H9 (cell line): ENCODE measurements at regions not wholly inside any gene's neighbourhood (a gene's known extent, or its start where the extent isn't known, plus 50 kb on each side); places are given as distances from the start of the nearest gene placed in this dataset.

ENCODE experiments used
- DNase-seq: peaks from one replicate; pipeline ENCODE4 v3.0.0-alpha.2; 2017
- H2AFZ ChIP-seq: one replicate; pipeline ENCODE4 v1.6.1; 2013; ENCODE audit warnings: mild to moderate bottlenecking, low read length, control low read depth, moderate library complexity
- H2AK5ac ChIP-seq: 2 replicates; pipeline ENCODE4 v1.6.1; 2013; ENCODE audit warnings: low read length, control low read depth, mixed read lengths; ENCODE audit not compliant: insufficient read length
- H2BK120ac ChIP-seq: one replicate; pipeline ENCODE4 v1.6.1; 2013; ENCODE audit warnings: low read depth, mild to moderate bottlenecking, low read length, control low read depth, inconsistent platforms; ENCODE audit not compliant: poor library complexity, severe bottlenecking
- H2BK12ac ChIP-seq: 2 replicates; pipeline ENCODE4 v1.6.1; 2013; ENCODE audit warnings: low read length, control low read depth, mixed read lengths, low read depth; ENCODE audit not compliant: insufficient read length
- H2BK15ac ChIP-seq: 2 replicates; pipeline ENCODE4 v1.6.1; 2013; ENCODE audit warnings: low read depth, low read length, control low read depth
- H2BK20ac ChIP-seq: one replicate; pipeline ENCODE4 v1.6.1; 2013; ENCODE audit warnings: low read depth, mild to moderate bottlenecking, low read length, control low read depth, inconsistent platforms; ENCODE audit not compliant: poor library complexity, severe bottlenecking
- H2BK5ac ChIP-seq: 2 replicates; pipeline ENCODE4 v1.6.1; 2013; ENCODE audit warnings: low read length, control low read depth, mixed read lengths; ENCODE audit not compliant: insufficient read length
- H3K14ac ChIP-seq: 2 replicates; pipeline ENCODE4 v1.6.1; 2013; ENCODE audit warnings: low read length, control low read depth; ENCODE audit not compliant: insufficient read depth
- H3K18ac ChIP-seq: 2 replicates; pipeline ENCODE4 v1.6.1; 2013; ENCODE audit warnings: low read depth, mild to moderate bottlenecking, mixed read lengths, low read length, control low read depth; ENCODE audit not compliant: insufficient read length
- H3K23ac ChIP-seq: 2 replicates; pipeline ENCODE4 v1.6.1; 2013; ENCODE audit warnings: low read length, control low read depth, mixed read lengths, low read depth; ENCODE audit not compliant: insufficient read length
- H3K23me2 ChIP-seq: 2 replicates; pipeline ENCODE4 v1.6.1; 2013; ENCODE audit warnings: low read depth, mild to moderate bottlenecking, mixed read lengths, low read length, control low read depth; ENCODE audit not compliant: insufficient read length, poor library complexity, severe bottlenecking
- H3K27ac ChIP-seq: 2 replicates; pipeline ENCODE4 v1.5.1; 2013; ENCODE audit warnings: low read length, control low read depth, mixed read lengths, low read depth; ENCODE audit not compliant: insufficient read length
- H3K27me3 ChIP-seq: 2 replicates; pipeline ENCODE4 v1.6.1; 2013; ENCODE audit warnings: low read length, control low read depth, inconsistent platforms; ENCODE audit not compliant: insufficient read depth
- H3K4ac ChIP-seq: 2 replicates; pipeline ENCODE4 v1.6.1; 2013; ENCODE audit warnings: low read depth, mild to moderate bottlenecking, control low read depth, inconsistent platforms, low read length, moderate library complexity
- H3K4me1 ChIP-seq: 2 replicates; pipeline ENCODE4 v1.6.1; 2013; ENCODE audit warnings: low read length, control low read depth, inconsistent platforms; ENCODE audit not compliant: insufficient read depth
- H3K4me2 ChIP-seq: 2 replicates; pipeline ENCODE4 v1.6.1; 2013; ENCODE audit warnings: low read length, control low read depth, mixed read lengths; ENCODE audit not compliant: insufficient read length, insufficient read depth
- H3K56ac ChIP-seq: 2 replicates; pipeline ENCODE4 v1.6.1; 2013; ENCODE audit warnings: low read depth, mild to moderate bottlenecking, mixed read lengths, low read length, control low read depth; ENCODE audit not compliant: insufficient read length
- H3K79me1 ChIP-seq: 2 replicates; pipeline ENCODE4 v1.6.1; 2013; ENCODE audit warnings: low read depth, mild to moderate bottlenecking, moderate library complexity, low read length, control low read depth, inconsistent platforms; ENCODE audit not compliant: insufficient read depth, poor library complexity, severe bottlenecking
- H3K79me2 ChIP-seq: 2 replicates; pipeline ENCODE4 v1.6.1; 2013; ENCODE audit warnings: low read length, control low read depth, inconsistent platforms; ENCODE audit not compliant: insufficient read depth
- H3K9ac ChIP-seq: 2 replicates; pipeline ENCODE4 v1.6.1; 2013; ENCODE audit warnings: low read length, control low read depth, mixed read lengths; ENCODE audit not compliant: insufficient read length; ENCODE audit errors: extremely low read depth
- H3K9me3 ChIP-seq: one replicate; pipeline ENCODE4 v1.6.1; 2013; ENCODE audit warnings: low read depth, low read length, inconsistent platforms; ENCODE audit not compliant: control insufficient read depth
- H3T11ph ChIP-seq: one replicate; pipeline ENCODE4 v1.6.1; 2013; ENCODE audit warnings: mild to moderate bottlenecking, low read length, control low read depth, inconsistent platforms
- H4K20me1 ChIP-seq: one replicate; pipeline ENCODE4 v1.6.1; 2013; ENCODE audit not compliant: control insufficient read depth, insufficient read length, insufficient read depth
- H4K5ac ChIP-seq: 2 replicates; pipeline ENCODE4 v1.6.1; 2013; ENCODE audit warnings: low read depth, mild to moderate bottlenecking, mixed read lengths, low read length, control low read depth; ENCODE audit not compliant: insufficient read length
- H4K8ac ChIP-seq: replicated peaks from 2 replicates; pipeline ENCODE4 v1.6.1; 2013; ENCODE audit warnings: low read length, control low read depth, mixed read lengths, low read depth; ENCODE audit not compliant: insufficient read length
- H4K91ac ChIP-seq: 2 replicates; pipeline ENCODE4 v1.6.1; 2013; ENCODE audit warnings: low read depth, mild to moderate bottlenecking, moderate library complexity, mixed read lengths, low read length, control low read depth; ENCODE audit not compliant: insufficient read length
- H3K27ac Mint-ChIP-seq, 3 experiments: 2 replicates in 2 of 3; 3 replicates in 1 of 3; pipeline ENCODE4 v1.8.0; 2020 to 2021; ENCODE audit warnings: mixed read lengths in 3 of 3, mild to moderate bottlenecking in 1 of 3, moderate library complexity in 1 of 3
- H3K27me3 Mint-ChIP-seq: 2 replicates; pipeline ENCODE4 v1.8.0; 2021; ENCODE audit warnings: low read depth, mild to moderate bottlenecking, moderate library complexity, mixed read lengths
- H3K36me3 Mint-ChIP-seq, 3 experiments: 2 replicates in 2 of 3; 3 replicates in 1 of 3; pipeline ENCODE4 v1.8.0; 2020 to 2021; ENCODE audit warnings: low read depth in 3 of 3, mixed read lengths in 3 of 3; ENCODE audit not compliant: insufficient read depth in 1 of 3
- H3K4me1 Mint-ChIP-seq, 2 experiments: 2 replicates each; pipeline ENCODE4 v1.8.0; 2020; ENCODE audit warnings: mixed read lengths in 2 of 2
- H3K4me3 Mint-ChIP-seq, 2 experiments: 2 replicates in 1 of 2; 3 replicates in 1 of 2; pipeline ENCODE4 v1.8.0; 2020 to 2021; ENCODE audit warnings: mild to moderate bottlenecking in 2 of 2, mixed read lengths in 2 of 2, moderate library complexity in 1 of 2
- H3K9me3 Mint-ChIP-seq, 2 experiments: 2 replicates in 1 of 2; 3 replicates in 1 of 2; pipeline ENCODE4 v1.8.0; 2020; ENCODE audit warnings: mild to moderate bottlenecking in 2 of 2, mixed read lengths in 2 of 2, moderate library complexity in 1 of 2
- WGBS: extraction: QIAGEN DNeasy Blood & Tissue Kit; methylation state at CpG from one replicate; pipeline ENCODE4 v1.1.7; 2013; ENCODE audit warnings: missing lambda C conversion rate, low lambda C conversion rate, mixed read lengths; ENCODE audit not compliant: insufficient read length; ENCODE audit errors: extremely low coverage; 5-methylcytosine and 5-hydroxymethylcytosine counted together
- TF ChIP-seq, protein P1 (sequence below): fragments of 200-600 bp; sonication (generic); conservative IDR thresholded peaks from 3 replicates; pipeline ENCODE4 v1.8.0; 2021; ENCODE audit warnings: antibody characterized with exemption, mild to moderate bottlenecking

DNA sequence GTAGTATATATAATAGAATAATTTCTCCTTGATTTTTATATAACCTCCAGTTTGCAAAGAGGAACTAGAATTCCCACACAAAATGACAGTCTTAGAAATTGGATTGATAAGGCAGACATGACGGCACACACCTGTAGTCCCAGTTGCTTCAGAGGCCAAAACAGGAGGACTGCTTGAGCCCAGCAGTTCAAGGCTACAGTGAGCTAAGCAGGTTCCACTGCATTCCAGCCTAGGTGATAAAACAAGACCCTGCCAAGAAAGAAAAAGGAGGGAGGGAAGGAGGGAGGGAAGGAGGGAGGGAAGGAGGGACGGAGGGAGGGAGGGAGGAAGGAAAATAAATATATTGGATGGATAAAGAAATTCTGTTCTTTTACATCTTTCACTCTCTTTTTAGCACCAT, 77.6 kb upstream of the SASH1 start:
- no peak overlapping the region for H2BK12ac ChIP-seq
- no peak overlapping the region for H3K23ac ChIP-seq
- DNase-seq = no peak
- no peak overlapping the region for H4K8ac ChIP-seq
- peaks cover 35 to 38% of the 10 kb centered on the region in 2 experiments for H3K4me1 Mint-ChIP-seq
- H3K79me2 ChIP-seq = no peaks in the 10 kb centered on the region
- no peaks in the 10 kb centered on the region for H3K36me3 Mint-ChIP-seq
- peak overlapping the region; percentile 23 for H2BK120ac ChIP-seq
- no peak overlapping the region for H2BK5ac ChIP-seq
- H2BK20ac ChIP-seq = no peak overlapping the region
- H3K79me1 ChIP-seq = no peaks in the 10 kb centered on the region
- WGBS = no CpG with 5 or more reads among the region's 2 CpGs
- no peak overlapping the region for H3K4me2 ChIP-seq
- H3K18ac ChIP-seq = no peak overlapping the region
- TF ChIP-seq, protein P1, sequence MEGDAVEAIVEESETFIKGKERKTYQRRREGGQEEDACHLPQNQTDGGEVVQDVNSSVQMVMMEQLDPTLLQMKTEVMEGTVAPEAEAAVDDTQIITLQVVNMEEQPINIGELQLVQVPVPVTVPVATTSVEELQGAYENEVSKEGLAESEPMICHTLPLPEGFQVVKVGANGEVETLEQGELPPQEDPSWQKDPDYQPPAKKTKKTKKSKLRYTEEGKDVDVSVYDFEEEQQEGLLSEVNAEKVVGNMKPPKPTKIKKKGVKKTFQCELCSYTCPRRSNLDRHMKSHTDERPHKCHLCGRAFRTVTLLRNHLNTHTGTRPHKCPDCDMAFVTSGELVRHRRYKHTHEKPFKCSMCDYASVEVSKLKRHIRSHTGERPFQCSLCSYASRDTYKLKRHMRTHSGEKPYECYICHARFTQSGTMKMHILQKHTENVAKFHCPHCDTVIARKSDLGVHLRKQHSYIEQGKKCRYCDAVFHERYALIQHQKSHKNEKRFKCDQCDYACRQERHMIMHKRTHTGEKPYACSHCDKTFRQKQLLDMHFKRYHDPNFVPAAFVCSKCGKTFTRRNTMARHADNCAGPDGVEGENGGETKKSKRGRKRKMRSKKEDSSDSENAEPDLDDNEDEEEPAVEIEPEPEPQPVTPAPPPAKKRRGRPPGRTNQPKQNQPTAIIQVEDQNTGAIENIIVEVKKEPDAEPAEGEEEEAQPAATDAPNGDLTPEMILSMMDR = no peak
- no peaks in the 10 kb centered on the region for H3K23me2 ChIP-seq
- no peak overlapping the region for H3K14ac ChIP-seq
- no peak overlapping the region for H3K9ac ChIP-seq
- H3K4ac ChIP-seq = no peak overlapping the region
- no peaks in the 10 kb centered on the region for H3K27me3 ChIP-seq
- H3K27ac ChIP-seq = no peak overlapping the region
- H4K91ac ChIP-seq = no peak overlapping the region
- no peak overlapping the region for H3K56ac ChIP-seq
- no peak overlapping the region for H3T11ph ChIP-seq
- H3K27ac Mint-ChIP-seq = no peak overlapping the region
- H4K20me1 ChIP-seq = no peaks in the 10 kb centered on the region
- H2BK15ac ChIP-seq = no peak overlapping the region
- H3K9me3 ChIP-seq = no peaks in the 10 kb centered on the region
- H3K9me3 Mint-ChIP-seq = no peaks in the 10 kb centered on the region
- H4K5ac ChIP-seq = no peak overlapping the region
- peaks cover 11% of the 10 kb centered on the region for H3K4me1 ChIP-seq
- no peak overlapping the region for H3K4me3 Mint-ChIP-seq
- H3K27me3 Mint-ChIP-seq = peaks cover 6% of the 10 kb centered on the region
- no peak overlapping the region for H2AFZ ChIP-seq
- no peak overlapping the region for H2AK5ac ChIP-seq
